Stimulated activated CD8-positive, alpha-beta memory T cell treated with anti-CD3 and anti-CD28 coated beads, Interleukin-2, amount 100 ng/mL, for 1 hour (primary cell): ENCODE measurements at regions not wholly inside any gene's neighbourhood (a gene's known extent, or its start where the extent isn't known, plus 50 kb on each side); places are given as distances from the start of the nearest gene placed in this dataset.
A peak's percentile ranks its signal among the peaks of the same experiment; 100 is the strongest.
"Not testable (repeated sequence)": the region's sequence is repeated elsewhere in the genome, so short reads cannot be mapped to it uniquely, and the experiment has no call there.

Experiments used
- DNase-seq, 2 donors: peaks; one replicate each; pipeline ENCODE4 v3.0.0-alpha.2; 2020; ENCODE audit warnings: low read depth in 2 of 2

- DNase-seq: no peak
Measured at GRCh38 chr14:71776471-71777360, 155.5 kb upstream of the RGS6 start.

GRCh38 chr14:71780075-71780474 lies 152.2 kb upstream of the RGS6 start:
- DNase-seq: no peak

- no peak for DNase-seq
Measured at GRCh38 chr14:71780822-71781221, 151.4 kb upstream of the RGS6 start.

GRCh38 chr14:71783088-71783487 lies 149.1 kb upstream of the RGS6 start:
- no peak for DNase-seq

- no peak for DNase-seq
Measured at GRCh38 chr14:71783786-71784185, 148.4 kb upstream of the RGS6 start.

GRCh38 chr14:71789005-71789404 lies 143.2 kb upstream of the RGS6 start:
- no peak for DNase-seq

GRCh38 chr14:71799841-71800240 lies 132.4 kb upstream of the RGS6 start:
- no peak for DNase-seq

GRCh38 chr14:71800878-71801277 lies 131.4 kb upstream of the RGS6 start:
- DNase-seq: no peak

- DNase-seq: no peak
Measured at GRCh38 chr14:71803539-71804260, 128.5 kb upstream of the RGS6 start.

GRCh38 chr14:71804992-71805391 lies 127.2 kb upstream of the RGS6 start:
- DNase-seq: no peak

- DNase-seq: not testable (repeated sequence)
Measured at GRCh38 chr14:71807049-71807448, 125.2 kb upstream of the RGS6 start.

- not testable (repeated sequence) for DNase-seq
Measured at GRCh38 chr14:71810800-71811199, 121.4 kb upstream of the RGS6 start.

GRCh38 chr14:71812693-71813092 lies 119.5 kb upstream of the RGS6 start:
- no peak for DNase-seq

- no peak for DNase-seq
Measured at GRCh38 chr14:71815110-71815509, 117.1 kb upstream of the RGS6 start.

GRCh38 chr14:71824816-71825215 lies 107.4 kb upstream of the RGS6 start:
- DNase-seq: no peak

- no peak for DNase-seq
Measured at GRCh38 chr14:71833476-71833875, 98.8 kb upstream of the RGS6 start.

- no peak for DNase-seq
Measured at GRCh38 chr14:71834284-71835204, 97.7 kb upstream of the RGS6 start.

GRCh38 chr14:71852181-71852580 lies 80.0 kb upstream of the RGS6 start:
- no peak for DNase-seq

GRCh38 chr14:71855399-71856036 lies 76.7 kb upstream of the RGS6 start:
- peak in 1 of 2 donors; percentile 30 for DNase-seq

GRCh38 chr14:71856199-71856919 lies 75.9 kb upstream of the RGS6 start:
- DNase-seq: no peak

- no peak for DNase-seq
Measured at GRCh38 chr14:71863049-71863448, 69.2 kb upstream of the RGS6 start.
